Stimulated activated CD4-positive, alpha-beta T cell treated with anti-CD3 and anti-CD28 coated beads, Interleukin-12 subunit alpha, Interleukin-12 subunit beta, amount 100 ng/mL, for 24 hours (primary cell): ENCODE measurements at regions not wholly inside any gene's neighbourhood (a gene's known extent, or its start where the extent isn't known, plus 50 kb on each side); places are given as distances from the start of the nearest gene placed in this dataset.
"Not testable (repeated sequence)": the region's sequence is repeated elsewhere in the genome, so short reads cannot be mapped to it uniquely, and the experiment has no call there.

ENCODE experiments used
- DNase-seq, 2 experiments: peaks; one replicate each; pipeline ENCODE4 v3.0.0-alpha.2; 2020; ENCODE audit warnings: low read depth in 2 of 2

DNA sequence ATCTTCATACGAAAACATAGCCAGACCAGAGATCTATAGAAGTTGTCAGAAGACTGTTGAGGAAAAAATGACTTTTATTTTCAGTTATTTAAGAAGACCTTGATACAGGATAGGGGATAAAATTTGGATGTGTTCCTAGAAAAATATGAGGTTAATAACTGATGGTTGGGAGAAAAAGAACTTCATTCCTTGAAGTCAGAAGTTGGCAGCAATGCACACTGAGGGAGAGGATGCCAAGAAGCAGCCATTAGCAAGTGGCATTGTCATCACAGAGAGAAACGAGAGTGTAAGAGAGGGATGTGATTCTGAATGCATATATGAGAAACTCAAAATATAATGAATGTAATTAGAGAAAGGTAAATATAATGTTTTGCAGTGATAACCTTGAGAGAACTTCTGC lies 382.1 kb upstream of the EPHA5 start:
- no peak for DNase-seq

DNA sequence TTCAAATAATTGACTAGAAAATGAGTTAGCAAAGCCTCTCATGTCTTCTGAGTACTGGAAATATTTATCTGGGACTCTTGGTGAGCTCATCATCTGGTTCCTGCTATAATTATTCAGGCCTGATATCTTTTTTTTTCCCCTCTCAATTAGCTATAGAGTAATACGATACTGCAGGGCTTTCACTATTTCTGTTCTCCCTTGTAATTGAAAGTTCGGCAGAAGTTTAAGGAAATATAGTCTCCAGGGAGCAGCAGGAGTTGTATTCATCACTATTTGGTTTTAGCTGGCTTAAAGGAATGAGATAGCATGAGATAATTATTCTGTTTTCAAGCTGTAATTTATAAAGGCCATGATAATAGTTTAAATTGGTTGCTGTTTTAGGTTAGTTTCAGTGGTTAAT lies 378.6 kb upstream of the EPHA5 start:
- no peak for DNase-seq

DNA sequence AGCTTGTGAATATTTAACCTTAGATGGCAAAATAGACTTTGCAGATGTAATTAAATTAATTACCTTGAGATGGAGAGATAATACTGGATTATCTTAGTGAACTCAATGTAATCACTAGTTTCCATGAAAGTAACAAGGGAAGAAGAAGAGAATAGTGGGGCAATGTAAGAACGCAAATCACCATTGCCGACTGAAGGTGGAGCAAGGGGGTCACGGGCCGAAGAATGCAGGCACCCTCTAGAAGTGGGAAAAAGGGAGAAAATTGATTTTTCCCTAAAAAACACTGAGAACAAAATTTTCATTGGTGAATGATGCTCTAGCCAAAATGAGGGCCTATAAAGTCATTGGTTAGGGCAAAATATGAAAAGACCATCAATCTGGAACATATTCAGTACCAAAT lies 375.6 kb upstream of the EPHA5 start:
- DNase-seq, result no peak

DNA sequence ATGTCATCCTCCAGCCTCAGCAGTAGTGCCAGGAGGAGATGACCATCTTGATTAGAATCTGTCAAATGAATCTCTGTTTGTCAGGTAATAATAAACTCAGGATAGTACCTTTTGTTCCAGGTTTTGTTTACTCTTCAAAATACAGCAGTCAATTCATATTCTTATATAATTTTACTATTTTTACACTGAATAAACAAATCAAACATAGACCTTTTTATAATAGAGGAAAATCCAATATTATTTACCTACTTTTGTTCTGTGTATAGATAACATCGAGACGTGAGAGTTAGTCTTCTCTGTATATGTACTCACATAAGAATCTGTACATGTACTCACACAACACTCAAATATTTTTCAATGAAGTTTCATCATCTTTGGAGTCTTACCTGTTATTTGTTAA lies 365.4 kb upstream of the EPHA5 start:
- no peak for DNase-seq

DNA sequence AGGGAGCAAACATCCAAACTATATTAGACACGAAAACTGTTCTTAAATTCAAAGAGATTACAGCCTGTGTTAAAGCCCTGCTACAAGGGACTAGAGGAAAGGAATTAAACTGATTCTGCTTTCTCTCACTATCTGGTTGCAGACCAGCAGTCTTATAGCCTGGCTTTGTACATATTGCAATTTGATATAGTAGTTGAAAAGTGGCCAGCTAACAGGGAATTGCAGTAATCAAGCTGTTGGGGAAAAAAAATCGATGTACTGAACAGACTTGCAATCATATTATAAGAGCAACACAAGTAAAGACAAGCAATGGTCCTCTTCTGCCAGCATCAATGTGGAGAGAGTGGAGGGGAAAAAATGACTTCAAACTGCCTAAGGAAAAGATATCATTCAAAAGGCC lies 364.4 kb upstream of the EPHA5 start:
- no peak for DNase-seq

DNA sequence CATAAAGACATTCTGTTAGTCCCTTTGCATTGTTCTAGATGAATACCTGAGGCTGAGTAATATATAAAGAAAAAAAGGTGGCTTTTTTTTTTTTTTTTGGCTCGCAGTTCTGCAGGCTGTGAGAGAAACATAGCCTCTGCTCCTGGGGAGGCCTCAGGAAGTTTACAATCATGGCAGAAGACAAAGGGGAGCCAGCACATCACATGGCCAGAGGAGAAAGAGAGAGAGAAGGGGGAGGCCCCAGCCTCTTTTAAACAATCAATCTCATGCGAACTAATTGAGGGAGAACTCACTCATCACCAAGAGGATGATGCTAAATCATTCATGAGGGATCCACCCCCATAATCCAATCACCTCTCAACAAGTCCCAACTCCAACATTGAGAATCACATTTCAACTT lies 364.0 kb upstream of the EPHA5 start:
- DNase-seq, result no peak

DNA sequence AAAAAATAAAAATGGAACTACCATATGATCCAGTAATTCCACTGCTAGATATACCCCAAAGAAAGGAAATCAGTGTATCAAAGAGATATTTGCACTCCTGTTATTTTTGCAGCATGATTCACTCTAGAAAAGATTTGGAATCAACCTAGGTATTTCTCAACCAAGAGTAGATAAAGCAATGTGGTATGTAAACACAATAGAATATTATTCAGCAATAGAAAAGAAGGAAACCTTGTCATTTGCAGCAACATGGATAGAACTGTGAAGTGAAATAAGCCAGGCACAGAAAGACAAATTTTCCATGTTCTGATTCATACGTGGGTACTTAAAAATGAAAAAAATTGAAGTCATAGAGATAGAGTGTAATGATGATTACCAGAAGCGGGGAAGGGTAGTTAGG lies 362.3 kb upstream of the EPHA5 start:
- no peak for DNase-seq

DNA sequence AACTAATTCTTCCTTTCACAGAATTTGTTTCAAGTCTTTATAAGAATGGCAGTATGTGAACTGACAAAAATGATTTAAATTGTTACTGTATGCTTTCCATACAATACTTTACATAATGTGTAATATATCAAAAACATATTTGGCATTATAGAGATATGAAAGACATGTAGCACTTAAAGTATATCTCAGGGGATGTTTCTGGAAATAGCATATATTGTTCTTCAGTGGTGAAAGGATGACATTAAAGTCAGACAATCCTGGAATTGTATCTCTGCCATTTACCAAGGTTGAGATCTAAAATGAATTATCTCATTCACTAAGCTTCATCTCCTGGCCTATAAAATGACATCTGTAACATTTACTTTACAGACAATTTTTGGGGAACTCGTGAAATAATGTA lies 358.4 kb upstream of the EPHA5 start:
- no peak for DNase-seq

DNA sequence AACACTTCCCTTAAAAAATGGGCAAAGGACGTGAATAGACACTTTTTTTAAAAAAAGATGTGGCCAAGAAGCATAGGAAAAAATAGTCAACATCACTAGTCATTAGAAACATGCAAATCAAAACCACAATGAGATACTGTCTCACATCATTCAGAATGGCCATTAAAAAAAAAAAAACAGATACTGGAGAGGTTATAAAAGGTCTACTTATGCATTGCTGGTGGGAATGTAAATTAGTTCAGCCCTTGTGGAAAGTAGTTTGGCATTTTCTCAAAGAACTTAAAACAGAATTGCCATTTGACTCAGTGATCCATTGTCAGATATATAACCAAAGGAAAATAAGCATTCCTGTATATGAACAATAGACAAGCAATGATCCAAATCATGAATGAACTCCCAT lies 352.8 kb upstream of the EPHA5 start:
- no peak for DNase-seq

DNA sequence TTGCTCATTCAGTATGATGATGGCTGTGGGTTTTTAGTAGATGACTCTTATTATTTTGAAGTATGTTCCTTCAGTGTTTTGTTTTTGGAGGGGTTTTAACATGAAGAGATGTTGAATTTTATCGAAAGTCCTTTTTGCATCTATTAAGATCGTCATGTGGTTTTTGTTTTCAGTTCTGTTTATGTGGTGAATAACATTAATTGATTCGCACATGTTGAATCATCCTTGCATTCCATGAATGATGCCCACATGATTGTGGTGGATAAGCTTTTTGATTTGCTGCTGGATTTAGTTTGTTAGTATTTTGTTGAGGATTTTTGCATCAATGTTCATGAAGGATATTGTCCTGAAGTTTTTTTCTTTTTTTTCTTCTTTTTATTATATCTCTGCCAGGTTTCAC lies 347.4 kb upstream of the EPHA5 start:
- no peak for DNase-seq

DNA sequence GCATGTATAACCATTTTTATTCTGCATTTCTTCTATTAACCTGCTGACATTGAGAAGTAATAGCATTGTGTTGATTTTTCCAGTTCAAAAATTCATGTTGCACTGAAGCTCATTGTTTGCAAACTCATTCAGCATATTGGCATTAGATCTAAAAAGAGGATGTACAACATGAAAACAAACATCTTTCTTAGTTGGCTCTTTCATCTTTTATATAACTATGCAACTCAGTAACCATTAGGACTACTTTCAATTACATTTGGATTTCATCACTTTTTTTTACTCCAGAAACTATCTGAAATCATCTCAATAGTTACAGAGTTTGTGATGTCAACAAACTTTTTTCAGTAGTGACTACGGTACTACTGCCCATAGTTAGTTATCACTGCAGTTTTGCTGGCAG lies 346.0 kb upstream of the EPHA5 start:
- DNase-seq, result no peak

DNA sequence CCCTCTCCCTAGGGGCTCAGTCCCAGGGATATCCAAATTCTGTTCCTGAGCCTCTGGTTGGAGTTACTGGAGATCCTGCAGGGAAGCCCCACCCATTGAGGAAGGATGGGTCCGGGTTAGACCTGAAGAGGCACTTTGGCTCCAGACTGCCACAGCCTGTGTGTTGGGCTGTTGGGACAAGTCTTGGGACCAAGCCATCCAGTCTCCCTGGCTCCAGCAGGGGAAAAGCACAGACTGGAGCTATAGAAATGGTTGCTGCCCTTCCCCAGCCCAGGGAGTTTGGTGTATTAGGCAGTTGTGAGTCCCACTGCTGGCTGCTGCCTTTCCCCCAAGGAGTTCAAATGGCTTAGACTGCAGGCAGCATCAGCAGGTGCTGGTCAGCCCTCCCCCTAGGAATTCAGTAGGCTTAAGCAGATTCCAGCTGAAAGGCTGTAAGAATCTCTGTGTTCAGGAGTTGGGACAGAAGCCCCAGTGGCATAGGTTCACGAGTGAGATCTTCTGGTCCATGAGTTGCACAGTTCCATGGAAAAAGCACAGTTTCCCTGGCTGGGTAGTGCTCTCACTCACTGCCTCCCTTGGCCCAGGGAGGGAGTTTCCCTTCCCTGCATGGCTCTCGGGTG lies 344.0 kb upstream of the EPHA5 start:
- no peak for DNase-seq

DNA sequence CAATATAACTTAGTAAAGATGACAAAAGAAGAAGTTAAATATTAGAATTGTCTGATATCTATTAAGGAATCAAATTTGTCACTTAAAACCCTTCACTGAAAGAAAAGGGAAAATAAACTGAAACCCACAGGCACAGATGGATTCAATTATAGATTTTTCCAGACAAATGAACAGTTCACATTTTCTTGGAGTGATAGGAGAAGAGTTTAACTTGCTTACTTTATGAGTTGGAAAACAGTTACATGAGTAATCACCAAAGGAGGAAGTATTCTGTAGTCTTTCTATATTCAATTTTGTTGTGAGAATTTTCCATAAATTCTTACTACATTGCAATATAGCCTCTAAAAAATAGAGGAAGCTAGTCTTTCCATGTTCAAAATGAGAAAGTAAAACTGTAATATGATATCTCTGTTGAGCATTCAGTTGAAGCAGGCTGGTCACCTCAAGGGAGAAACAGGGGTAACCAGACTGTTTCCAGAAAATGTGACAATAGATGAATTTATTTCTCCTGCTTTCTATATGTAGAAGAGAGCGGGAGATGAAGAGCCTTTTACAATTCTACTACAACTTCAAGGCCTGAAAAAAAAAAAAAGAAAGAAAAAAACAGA lies 330.3 kb upstream of the EPHA5 start:
- no peak for DNase-seq

DNA sequence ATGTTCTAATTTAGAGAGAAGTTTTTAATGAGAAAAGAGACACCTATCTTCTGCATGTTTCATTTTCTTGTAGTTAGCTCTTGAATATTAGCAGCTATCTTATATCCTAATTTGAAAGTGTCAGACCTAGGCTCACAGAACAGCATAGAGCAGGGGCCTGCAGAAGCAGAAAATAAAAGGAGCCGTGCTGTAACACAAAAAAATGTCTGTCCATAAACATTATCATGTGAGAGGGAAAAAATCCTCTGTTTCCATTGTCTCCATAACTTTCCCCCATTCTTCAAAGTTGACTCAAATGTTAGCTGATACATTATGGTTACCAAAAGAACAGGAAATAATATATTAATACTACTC lies 329.2 kb upstream of the EPHA5 start:
- DNase-seq, result no peak

DNA sequence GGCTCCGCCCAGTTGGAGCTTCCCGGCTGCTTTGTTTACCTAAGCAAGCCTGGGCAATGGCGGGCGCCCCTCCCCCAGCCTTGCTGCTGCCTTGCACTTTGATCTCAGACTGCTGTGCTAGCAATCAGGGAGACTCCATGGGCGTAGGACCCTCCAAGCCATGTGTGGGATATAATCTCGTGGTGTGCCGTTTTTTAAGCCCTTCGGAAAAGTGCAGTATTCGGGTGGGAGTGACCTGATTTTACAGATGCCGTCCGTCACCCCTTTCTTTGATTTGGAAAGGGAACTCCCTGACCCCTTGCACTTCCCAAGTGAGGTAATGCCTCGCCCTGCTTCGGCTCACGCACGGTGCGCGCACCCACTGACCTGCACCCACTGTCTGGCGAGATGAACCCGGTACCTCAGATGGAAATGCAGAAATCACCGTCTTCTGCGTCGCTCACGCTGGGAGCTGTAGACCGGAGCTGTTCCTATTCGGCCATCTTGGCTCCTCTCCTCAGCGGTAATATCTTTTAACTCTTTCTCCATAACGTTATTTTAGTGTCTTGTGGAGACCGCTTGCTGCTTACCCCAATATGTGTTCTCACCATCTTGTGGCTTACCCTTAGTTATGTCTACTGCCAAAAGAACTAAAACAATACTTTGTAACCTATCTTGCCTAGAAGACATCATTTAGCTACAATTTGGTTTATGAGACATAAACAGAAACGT lies 328.7 kb upstream of the EPHA5 start:
- DNase-seq, result not testable (repeated sequence)

DNA sequence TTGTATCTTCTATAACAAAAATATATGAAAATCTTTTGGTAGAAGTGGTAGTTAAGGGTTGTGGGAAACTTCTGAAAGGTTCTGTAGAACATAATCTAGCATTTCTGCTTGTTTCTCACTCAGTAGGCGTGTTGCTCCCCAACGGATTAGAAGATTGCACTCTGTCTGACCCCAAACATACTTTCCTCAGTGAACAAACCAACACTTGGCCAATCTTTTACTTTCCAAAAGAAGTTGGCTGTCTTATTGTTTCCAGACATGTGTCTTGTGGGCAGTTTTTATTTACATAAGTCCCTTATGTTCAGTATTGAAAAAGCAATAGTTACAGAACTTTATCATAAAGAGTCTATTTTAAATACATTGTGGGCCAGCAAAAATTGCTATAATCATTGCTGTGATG lies 312.8 kb upstream of the EPHA5 start:
- no peak for DNase-seq

DNA sequence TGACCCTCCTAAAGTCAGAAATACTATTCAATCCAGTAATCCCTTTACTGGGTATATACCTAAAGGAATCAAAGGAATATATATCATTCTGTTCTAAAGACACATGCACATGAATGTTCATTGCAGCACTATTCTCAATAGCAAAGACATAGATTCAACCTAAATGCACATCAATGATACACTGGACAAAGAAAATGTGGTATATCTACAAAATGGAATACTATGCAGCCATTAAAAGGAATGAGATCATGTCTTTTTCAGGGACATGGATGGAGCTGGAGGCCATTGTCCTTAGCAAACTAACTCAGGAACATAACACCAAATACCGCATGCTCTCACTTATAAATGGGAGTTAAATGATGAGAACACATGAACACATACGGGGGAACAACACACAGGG lies 306.0 kb upstream of the EPHA5 start:
- DNase-seq, result no peak

DNA sequence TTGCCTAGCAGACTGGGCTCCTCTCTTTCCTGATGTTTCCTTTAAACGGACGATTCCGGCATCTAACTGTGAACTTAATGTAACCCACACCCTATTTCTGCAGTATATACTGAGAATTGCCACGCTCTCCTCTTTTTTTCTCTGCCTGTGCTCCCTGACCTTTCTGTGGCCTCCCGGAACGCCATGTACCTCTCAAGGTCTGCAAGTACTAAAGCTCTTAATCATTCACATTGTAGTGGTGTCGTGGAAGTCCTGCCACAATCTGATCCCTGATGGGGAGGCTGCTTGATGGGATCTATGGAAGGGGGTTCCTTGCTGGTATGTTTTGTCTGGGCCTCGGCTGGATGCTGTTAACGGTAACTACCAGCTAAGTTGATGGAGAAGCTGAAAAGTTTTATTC lies 302.9 kb upstream of the EPHA5 start:
- no peak for DNase-seq

DNA sequence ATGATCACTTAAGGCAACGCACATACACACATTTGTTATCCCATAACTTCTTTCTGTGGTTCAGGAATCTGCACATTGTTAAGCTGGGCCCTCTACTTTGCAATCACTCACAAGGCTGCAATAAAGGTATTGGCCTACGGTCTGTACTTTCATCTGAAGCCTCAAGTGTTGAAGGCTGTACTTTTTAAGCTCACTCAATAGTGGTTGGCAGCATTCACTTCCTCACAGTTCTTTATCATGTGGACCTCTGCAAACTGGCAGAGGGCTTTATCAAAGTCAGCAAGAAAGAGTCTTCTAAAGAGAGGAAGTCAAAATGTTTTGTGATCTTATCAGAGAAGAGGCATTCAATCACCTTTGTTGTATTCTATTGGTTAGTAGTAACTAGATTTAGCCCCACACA lies 301.4 kb upstream of the EPHA5 start:
- DNase-seq, result no peak

DNA sequence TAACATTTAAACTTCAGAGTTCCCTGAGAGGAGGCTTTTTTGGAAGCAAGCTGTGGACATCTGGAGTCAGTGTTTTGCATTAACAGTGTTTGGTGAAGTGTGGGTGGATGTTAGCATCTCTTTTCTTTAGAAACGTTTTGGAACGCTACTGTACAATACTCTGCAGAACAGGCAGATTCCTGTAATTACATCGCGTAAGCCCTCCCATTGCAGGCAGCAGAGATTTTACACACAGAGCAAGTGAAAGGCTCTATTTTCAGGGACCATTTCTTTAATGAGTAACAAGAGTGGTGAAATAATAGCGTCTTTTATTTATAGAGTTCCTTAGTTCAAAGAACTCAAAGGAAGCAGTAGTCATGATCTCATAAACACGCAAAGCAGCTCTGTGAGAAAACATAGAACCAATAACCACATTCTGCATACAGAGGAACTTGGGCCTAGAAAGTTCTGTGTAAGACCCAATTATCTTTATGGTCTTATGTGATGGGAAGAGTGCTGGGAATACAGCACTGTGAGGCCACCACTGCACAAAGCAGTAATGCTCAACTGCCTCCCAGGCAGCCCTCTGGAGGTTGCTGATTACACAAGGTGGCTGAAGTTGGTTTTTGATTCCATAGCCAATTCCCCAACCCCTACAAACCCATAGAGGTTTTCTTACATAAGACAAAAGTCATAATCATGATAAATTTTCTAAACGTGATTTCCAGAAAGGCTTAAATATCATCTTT lies 298.7 kb upstream of the EPHA5 start:
- DNase-seq, result no peak

DNA sequence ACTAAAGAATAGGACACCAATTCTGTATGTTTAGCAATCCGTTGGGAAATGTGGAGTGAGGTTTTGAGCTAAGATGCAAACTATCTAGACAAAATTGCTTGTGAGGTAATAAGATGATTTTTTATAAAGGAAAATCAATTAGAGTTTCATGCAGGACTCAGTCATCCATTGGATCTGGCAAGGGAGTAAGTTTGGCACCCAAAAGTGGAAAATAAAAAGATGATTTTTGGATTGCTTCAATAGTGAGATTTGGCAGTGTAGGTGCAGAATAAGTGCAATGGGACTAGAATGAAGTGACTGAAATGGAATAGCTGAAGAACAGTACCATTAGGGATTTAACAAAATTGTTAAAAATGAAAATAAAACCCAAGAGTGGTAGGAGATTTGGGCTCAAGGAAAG lies 290.5 kb upstream of the EPHA5 start:
- no peak for DNase-seq

DNA sequence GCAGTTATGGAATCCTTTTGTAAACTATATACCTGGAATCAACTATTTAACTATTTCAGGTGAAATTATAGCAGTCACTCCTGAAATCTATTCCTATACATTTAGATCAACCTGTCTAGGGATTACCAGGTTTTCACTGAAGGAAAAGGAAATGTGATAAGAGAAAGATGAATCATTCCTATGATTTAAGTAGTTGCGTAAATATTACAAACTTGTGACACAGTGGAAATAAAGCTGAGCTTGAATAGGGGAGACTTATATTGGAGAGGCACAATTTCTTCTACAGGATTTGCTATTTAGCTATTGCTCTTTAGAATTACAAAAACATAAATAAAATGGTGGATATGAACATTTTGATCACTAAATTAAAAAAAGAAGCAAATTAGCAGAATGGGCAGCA lies 284.1 kb upstream of the EPHA5 start:
- no peak for DNase-seq

DNA sequence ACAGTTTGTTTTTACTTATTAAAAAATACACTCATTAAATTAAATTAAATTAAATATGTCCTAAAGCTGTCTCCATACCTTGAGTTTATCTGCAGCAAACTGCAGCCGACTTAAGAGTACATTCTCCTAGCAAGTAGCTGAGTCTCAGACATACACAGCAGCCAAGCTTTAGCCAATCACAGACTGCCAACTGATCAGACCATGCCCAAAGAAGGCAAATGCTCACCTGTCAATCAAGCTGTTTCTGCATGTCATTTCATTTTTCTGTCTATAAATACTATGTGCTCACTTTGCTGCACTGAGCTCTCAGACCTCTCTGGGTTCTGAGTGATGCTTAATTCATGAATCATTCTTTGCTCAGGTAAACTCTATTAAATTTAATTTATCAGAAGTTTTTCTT lies 280.9 kb upstream of the EPHA5 start:
- DNase-seq, result no peak
